Omental fat pad (tissue), 3 donors: ENCODE measurements at regions not wholly inside any gene's neighbourhood (a gene's known extent, or its start where the extent isn't known, plus 50 kb on each side); places are given as distances from the start of the nearest gene placed in this dataset.

ENCODE experiments used
- ATAC-seq: fragments of 150-250 bp; one replicate; pipeline ENCODE4 v1.9.1; 2016; ENCODE audit warnings: mild to moderate bottlenecking, moderate library complexity; ENCODE audit not compliant: low FRiP score
- DNase-seq: peaks from one replicate; pipeline ENCODE4 v3.0.0-alpha.2; 2019; ENCODE audit warnings: low spot score
- TF ChIP-seq, protein P1 (sequence below), 3 donors: fragments of 450-650 bp; IDR thresholded peaks; one replicate each; pipeline ENCODE4 v1.5.1; 2016 to 2017; ENCODE audit warnings: antibody characterized with exemption in 3 of 3, mild to moderate bottlenecking in 3 of 3, moderate library complexity in 2 of 3

DNA sequence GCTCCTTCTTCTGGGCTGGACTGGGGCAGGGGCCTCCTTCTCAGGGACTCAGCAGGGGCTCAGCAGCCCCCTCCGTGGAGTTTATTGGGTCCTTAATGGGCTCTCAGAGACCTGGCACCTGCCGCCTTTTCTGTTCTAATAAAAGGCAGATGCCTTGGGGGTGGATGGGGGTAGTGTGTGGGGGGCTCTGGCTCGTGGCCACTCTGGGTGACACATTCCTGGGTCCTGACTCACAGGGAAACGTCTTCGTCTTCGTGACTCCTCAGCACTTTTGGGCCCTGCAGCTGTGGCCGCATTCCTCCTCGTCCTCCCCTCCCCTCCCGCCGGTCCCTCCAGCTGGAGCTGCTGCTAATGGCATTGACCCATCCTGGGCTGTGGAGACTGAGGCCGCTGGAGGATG is 107.8 kb upstream of the WNT4 start:
- no peak for ATAC-seq
- TF ChIP-seq, protein P1, sequence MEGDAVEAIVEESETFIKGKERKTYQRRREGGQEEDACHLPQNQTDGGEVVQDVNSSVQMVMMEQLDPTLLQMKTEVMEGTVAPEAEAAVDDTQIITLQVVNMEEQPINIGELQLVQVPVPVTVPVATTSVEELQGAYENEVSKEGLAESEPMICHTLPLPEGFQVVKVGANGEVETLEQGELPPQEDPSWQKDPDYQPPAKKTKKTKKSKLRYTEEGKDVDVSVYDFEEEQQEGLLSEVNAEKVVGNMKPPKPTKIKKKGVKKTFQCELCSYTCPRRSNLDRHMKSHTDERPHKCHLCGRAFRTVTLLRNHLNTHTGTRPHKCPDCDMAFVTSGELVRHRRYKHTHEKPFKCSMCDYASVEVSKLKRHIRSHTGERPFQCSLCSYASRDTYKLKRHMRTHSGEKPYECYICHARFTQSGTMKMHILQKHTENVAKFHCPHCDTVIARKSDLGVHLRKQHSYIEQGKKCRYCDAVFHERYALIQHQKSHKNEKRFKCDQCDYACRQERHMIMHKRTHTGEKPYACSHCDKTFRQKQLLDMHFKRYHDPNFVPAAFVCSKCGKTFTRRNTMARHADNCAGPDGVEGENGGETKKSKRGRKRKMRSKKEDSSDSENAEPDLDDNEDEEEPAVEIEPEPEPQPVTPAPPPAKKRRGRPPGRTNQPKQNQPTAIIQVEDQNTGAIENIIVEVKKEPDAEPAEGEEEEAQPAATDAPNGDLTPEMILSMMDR (IDR thresholded peaks at IDR 0.05): no peak
- DNase-seq: no peak

DNA sequence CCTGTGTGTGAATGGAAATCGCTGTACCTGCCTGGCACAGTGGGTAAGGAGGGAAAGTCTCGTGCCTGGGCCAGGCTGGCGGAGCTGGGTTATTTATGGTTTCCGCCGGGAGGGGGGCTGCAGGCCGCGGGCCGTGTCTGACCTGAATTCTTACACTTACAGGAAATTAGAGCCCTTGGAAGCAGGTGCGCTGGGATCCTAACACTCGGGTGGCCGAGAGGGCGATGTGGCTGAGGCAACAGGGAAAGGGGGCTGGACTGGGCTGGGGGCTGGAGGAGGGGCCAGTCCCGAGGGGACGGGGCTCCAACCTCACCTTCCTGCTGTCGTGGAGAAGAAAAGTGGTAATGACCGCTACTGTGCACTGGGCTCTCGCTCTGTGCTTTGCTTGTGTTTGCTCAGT is 109.4 kb upstream of the WNT4 start:
- TF ChIP-seq, protein P1 (IDR thresholded peaks at IDR 0.05): no peak
- ATAC-seq (no peak), DNase-seq (no peak)

DNA sequence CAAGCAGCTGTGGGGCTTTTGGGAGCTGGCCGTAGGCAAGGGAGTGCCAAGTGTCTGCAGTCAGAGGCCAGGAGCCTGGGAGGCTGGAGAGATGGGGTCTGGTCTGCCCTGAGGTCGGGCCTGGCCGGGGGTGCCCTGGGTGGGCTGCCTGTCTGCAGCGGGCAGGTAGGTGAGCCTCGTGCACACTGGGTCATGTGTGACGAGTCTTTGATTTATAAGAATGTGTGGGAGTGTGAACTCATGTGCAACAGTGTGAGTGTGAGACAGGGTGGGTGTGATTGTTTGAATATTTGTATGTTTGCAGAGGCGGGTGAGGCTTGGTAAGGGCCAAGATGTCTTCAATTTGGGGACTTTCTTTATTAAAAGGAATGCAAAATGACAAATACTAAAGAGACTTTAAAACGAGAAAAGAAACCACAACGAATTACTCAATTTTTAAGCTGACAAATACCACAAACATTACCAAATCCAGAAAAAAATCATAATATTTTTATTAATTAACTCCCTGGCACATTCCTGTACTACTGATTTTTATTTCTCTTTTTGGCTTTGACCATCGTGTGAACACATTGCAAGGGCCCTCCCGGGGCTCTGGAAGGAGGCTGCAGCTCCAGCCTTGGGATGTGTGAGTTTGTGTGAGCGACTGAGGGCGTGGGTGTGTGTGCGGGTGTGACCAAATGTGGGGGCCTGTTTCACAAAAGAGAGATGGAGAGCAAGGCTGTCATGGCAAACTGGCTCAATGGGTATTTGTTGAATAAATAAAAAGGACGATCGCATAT is 110.3 kb upstream of the WNT4 start:
- DNase-seq (no peak), ATAC-seq (peak; percentile 35)
- TF ChIP-seq, protein P1 (IDR thresholded peaks at IDR 0.05): no peak

DNA sequence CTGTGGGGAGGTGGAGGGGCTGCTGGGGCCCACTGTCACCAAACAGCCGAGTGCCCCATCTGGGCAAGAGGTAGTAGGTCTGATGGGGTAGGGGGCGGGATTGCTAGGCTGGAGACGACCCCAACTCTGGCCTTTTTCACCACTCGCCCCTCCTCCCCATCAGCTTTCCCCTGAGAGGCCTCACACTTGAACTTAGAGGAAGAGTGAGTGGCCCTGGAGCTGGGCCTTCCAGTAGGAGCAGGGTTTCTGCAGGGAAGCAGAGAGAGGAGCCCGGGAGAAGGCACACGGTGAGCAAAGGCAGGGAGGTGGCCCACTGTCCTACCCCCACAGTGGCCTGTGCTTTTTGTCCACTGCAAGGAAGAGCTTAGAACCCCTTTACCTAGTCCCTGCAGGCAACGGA is 111.9 kb upstream of the WNT4 start:
- DNase-seq (no peak), ATAC-seq (no peak)
- TF ChIP-seq, protein P1 (IDR thresholded peaks at IDR 0.05): no peak

DNA sequence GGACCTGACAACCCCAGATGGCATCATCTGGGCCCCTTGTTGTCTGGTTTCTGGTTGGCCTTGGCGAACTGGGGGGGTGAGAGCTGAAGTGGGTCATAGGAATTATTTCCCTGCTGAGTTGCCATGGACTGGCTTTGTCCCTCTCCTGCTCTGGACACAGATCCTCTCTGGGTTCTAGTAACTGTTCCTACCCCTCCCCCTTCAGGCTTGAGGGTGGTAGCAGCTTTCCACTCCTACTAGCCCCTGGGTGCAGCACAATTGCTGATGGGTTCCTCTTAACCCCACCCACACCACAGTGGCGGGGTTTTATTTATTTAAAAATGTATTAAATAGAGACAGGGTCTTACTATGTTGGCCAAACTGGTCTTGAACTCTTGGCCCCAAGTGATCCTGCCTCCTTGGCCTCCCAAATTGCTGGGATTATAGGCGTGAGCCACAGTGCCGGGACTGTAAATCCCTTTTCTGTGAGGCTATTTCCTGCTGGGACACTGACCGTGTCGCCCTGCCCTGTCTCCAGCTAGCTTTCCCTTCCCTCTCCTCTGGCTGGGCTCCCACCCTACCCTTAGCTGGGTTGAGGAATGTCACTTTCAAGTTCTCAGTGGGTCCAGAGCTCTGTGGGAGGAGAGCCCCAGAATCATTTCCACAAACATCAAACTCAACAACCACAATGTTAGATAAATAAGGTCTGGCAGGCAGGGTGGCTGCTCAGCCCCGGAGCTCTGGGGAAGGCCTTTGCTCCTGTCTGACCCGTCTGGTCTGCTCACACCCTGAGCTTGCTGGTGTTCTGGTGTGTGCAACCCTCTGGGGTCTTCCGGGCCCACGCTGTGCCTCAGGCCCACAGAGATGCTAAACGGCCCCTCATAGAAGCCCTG is 112.7 kb upstream of the WNT4 start:
- no peak for DNase-seq
- ATAC-seq: no peak

DNA sequence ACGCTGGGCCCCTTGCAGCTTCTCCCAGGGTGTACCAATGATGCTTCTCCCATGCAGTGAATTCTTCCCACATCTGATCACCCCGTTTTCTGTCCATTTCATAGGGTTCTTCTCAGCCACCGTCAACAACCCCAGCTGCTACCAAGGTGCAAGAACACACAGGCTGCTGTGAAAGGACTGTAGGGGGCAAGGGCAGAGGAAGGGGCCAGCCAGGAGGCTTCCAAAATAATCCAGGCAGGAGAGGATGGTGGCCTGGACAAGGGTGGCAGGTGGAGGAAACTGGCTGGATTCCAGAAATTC is 113.3 kb upstream of the WNT4 start:
- DNase-seq (no peak), ATAC-seq (no peak)
- TF ChIP-seq, protein P1 (IDR thresholded peaks at IDR 0.05): no peak

More for the DNA sequence above, 112.7 kb upstream of the WNT4 start:
- TF ChIP-seq, protein P1 (IDR thresholded peaks at IDR 0.05): no peak
